ENCODE measurements at regions not wholly inside any gene's neighbourhood (a gene's known extent, or its start where the extent isn't known, plus 50 kb on each side); places are given as distances from the start of the nearest gene placed in this dataset.

GRCh38 chr15:96783746-96784145 is 453.2 kb downstream of the NR2F2 start (continued):
- no peak for TF ChIP-seq MGA (IDR thresholded peaks at IDR 0.05)
- no peak for TF ChIP-seq SAFB (IDR thresholded peaks at IDR 0.05; ENCODE audit: borderline replicate concordance, low read depth, low read length)

Measured in K562 (cell line).